Left lung (tissue), 4 donors: ENCODE measurements at regions not wholly inside any gene's neighbourhood (a gene's known extent, or its start where the extent isn't known, plus 50 kb on each side); places are given as distances from the start of the nearest gene placed in this dataset.

ENCODE experiments used
- ATAC-seq: fragments of 200-7000 bp; cut with Tn5 transposase; one replicate; pipeline ENCODE4 v1.9.1; 2020; ENCODE audit warnings: moderate library complexity
- DNase-seq, 4 donors: peaks; one replicate each; pipeline ENCODE4 v3.0.0-alpha.2; 2013 to 2020
- H3K27ac ChIP-seq, 2 donors: fragments of 200-600 bp; sonication (generic) in 1 of 2; one replicate each; pipeline versions ENCODE4 v1.5.0 to v1.8.0; 2020 to 2021
- H3K27me3 ChIP-seq, 2 donors: fragments of 200-600 bp; sonication (generic) in 1 of 2; one replicate each; pipeline versions ENCODE4 v1.5.0 to v1.8.0; 2020 to 2021
- H3K36me3 ChIP-seq, 2 donors: fragments of 200-600 bp; sonication (generic) in 1 of 2; one replicate each; pipeline versions ENCODE4 v1.5.0 to v1.8.0; 2020 to 2021
- H3K4me1 ChIP-seq, 2 donors: fragments of 200-600 bp; one replicate each; pipeline ENCODE4 v1.8.0; 2021
- H3K4me3 ChIP-seq, 2 donors: fragments of 200-600 bp; sonication (generic) in 1 of 2; one replicate each; pipeline versions ENCODE4 v1.5.0 to v1.8.0; 2020 to 2021; ENCODE audit warnings: mild to moderate bottlenecking in 1 of 2
- H3K9me3 ChIP-seq, 2 donors: fragments of 200-600 bp; sonication (generic) in 1 of 2; one replicate each; pipeline versions ENCODE4 v1.5.0 to v1.8.0; 2020 to 2021
- CTCF ChIP-seq, 2 donors: fragments of 200-600 bp; sonication (generic) in 1 of 2; IDR thresholded peaks; one replicate each; pipeline versions ENCODE4 v1.5.0 to v1.8.0; 2021; ENCODE audit warnings: antibody characterized with exemption in 2 of 2
- intact Hi-C, 2 donors: fragments of 100-400 bp; cut with DNase I; formaldehyde crosslinking; loops; one replicate each; pipeline versions ENCODE4 v1.11.2 to v1.14.2; 2022
- donor health status: DM: no; HTN: yes; CAD: no.
- donor health status: DM: no; HTN: no; CAD: no.

GRCh38 chr17:5821803-5822202, 237.5 kb upstream of the NLRP1 start:
- H3K4me3 ChIP-seq: no peak overlapping the region
- H3K27me3 ChIP-seq: peaks cover 0 to 42% of the 10 kb centered on the region in 2 donors
- no peak for DNase-seq
- no peak for TF ChIP-seq CTCF (IDR thresholded peaks at IDR 0.05)
- ATAC-seq: no peak
- no peak overlapping the region for H3K27ac ChIP-seq
- peaks cover 0 to 4% of the 10 kb centered on the region in 2 donors for H3K9me3 ChIP-seq
- H3K4me1 ChIP-seq: no peaks in the 10 kb centered on the region
- intact Hi-C loops: no loop called here
- no peaks in the 10 kb centered on the region for H3K36me3 ChIP-seq

GRCh38 chr17:5822281-5823060, 238.2 kb upstream of the NLRP1 start:
- Histone ChIP-seq H3K36me3 (no peaks in the 10 kb centered on the region), H3K9me3 (peaks cover 0 to 10% of the 10 kb centered on the region in 2 donors), H3K4me1 (no peaks in the 10 kb centered on the region), H3K4me3 (no peak overlapping the region), H3K27me3 (peaks cover 0 to 35% of the 10 kb centered on the region in 2 donors), H3K27ac (no peak overlapping the region)
- TF ChIP-seq CTCF (IDR thresholded peaks at IDR 0.05): no peak
- ATAC-seq (no peak), DNase-seq (no peak)
- intact Hi-C loops: no loop called here

GRCh38 chr17:5823219-5823618, 238.9 kb upstream of the NLRP1 start:
- ATAC-seq: no peak
- intact Hi-C loops: no loop called here
- DNase-seq: no peak

GRCh38 chr17:5825717-5826330, 241.5 kb upstream of the NLRP1 start:
- peaks cover 0 to 17% of the 10 kb centered on the region in 2 donors for H3K27me3 ChIP-seq
- TF ChIP-seq CTCF (IDR thresholded peaks at IDR 0.05): no peak
- no peaks in the 10 kb centered on the region for H3K36me3 ChIP-seq
- H3K4me1 ChIP-seq: no peaks in the 10 kb centered on the region
- intact Hi-C loops: no loop called here
- H3K27ac ChIP-seq: no peak overlapping the region
- DNase-seq: peak in 1 of 4 donors; percentile 5
- H3K9me3 ChIP-seq: peaks cover 0 to 15% of the 10 kb centered on the region in 2 donors
- ATAC-seq: no peak
- no peak overlapping the region for H3K4me3 ChIP-seq

More at GRCh38 chr17:5823219-5823618, 238.9 kb upstream of the NLRP1 start:
- peaks cover 0 to 14% of the 10 kb centered on the region in 2 donors for H3K9me3 ChIP-seq
- peaks cover 0 to 27% of the 10 kb centered on the region in 2 donors for H3K27me3 ChIP-seq
- no peaks in the 10 kb centered on the region for H3K36me3 ChIP-seq
- H3K4me1 ChIP-seq: no peaks in the 10 kb centered on the region
- no peak overlapping the region for H3K4me3 ChIP-seq
- H3K27ac ChIP-seq: no peak overlapping the region
- TF ChIP-seq CTCF (IDR thresholded peaks at IDR 0.05): no peak

GRCh38 chr17:5826384-5826783, 242.1 kb upstream of the NLRP1 start:
- peaks cover 0 to 17% of the 10 kb centered on the region in 2 donors for H3K27me3 ChIP-seq
- DNase-seq (no peak), ATAC-seq (no peak)
- no peaks in the 10 kb centered on the region for H3K36me3 ChIP-seq
- TF ChIP-seq CTCF (IDR thresholded peaks at IDR 0.05): no peak
- intact Hi-C loops: no loop called here
- no peak overlapping the region for H3K4me3 ChIP-seq
- H3K27ac ChIP-seq: no peak overlapping the region
- peaks cover 0 to 15% of the 10 kb centered on the region in 2 donors for H3K9me3 ChIP-seq
- H3K4me1 ChIP-seq: no peaks in the 10 kb centered on the region
